ENCODE measurements at regions not wholly inside any gene's neighbourhood (a gene's known extent, or its start where the extent isn't known, plus 50 kb on each side); places are given as distances from the start of the nearest gene placed in this dataset.
A peak's percentile ranks its signal among the peaks of the same experiment; 100 is the strongest.

- peak; percentile 94 for DNase-seq (ENCODE audit: low read depth)
Observed at GRCh38 chr18:22467760-22468553, 50.2 kb upstream of the CTAGE1 start.

- DNase-seq (ENCODE audit: low read depth) = no peak
Observed at GRCh38 chr18:22468554-22468891, 50.8 kb upstream of the CTAGE1 start.

- no peak for DNase-seq (ENCODE audit: low read depth)
Observed at GRCh38 chr18:22469061-22469734, 51.5 kb upstream of the CTAGE1 start.

GRCh38 chr18:22469926-22470247 lies 52.2 kb upstream of the CTAGE1 start:
- DNase-seq (ENCODE audit: low read depth) = no peak

- DNase-seq (ENCODE audit: low read depth) = peak; percentile 77
Observed at GRCh38 chr18:22470248-22471235, 52.8 kb upstream of the CTAGE1 start.

- DNase-seq (ENCODE audit: low read depth) = peak; percentile 32
Observed at GRCh38 chr18:22471546-22472131, 53.9 kb upstream of the CTAGE1 start.

- DNase-seq (ENCODE audit: low read depth) = no peak
Observed at GRCh38 chr18:22473366-22473765, 55.7 kb upstream of the CTAGE1 start.

GRCh38 chr18:22475426-22476100 lies 57.8 kb upstream of the CTAGE1 start:
- DNase-seq (ENCODE audit: low read depth) = no peak

- DNase-seq (ENCODE audit: low read depth) = no peak
Observed at GRCh38 chr18:22477222-22477621, 59.5 kb upstream of the CTAGE1 start.

- no peak for DNase-seq (ENCODE audit: low read depth)
Observed at GRCh38 chr18:22482948-22483347, 65.2 kb upstream of the CTAGE1 start.

GRCh38 chr18:22483407-22483806 lies 65.7 kb upstream of the CTAGE1 start:
- DNase-seq (ENCODE audit: low read depth) = no peak

- no peak for DNase-seq (ENCODE audit: low read depth)
Observed at GRCh38 chr18:22484471-22484870, 66.8 kb upstream of the CTAGE1 start.

GRCh38 chr18:22485808-22486244 lies 68.1 kb upstream of the CTAGE1 start:
- DNase-seq (ENCODE audit: low read depth) = no peak

GRCh38 chr18:22486667-22487066 lies 69.0 kb upstream of the CTAGE1 start:
- DNase-seq (ENCODE audit: low read depth) = no peak

- no peak for DNase-seq (ENCODE audit: low read depth)
Observed at GRCh38 chr18:22488554-22488953, 70.8 kb upstream of the CTAGE1 start.

- no peak for DNase-seq (ENCODE audit: low read depth)
Observed at GRCh38 chr18:22489704-22490103, 72.0 kb upstream of the CTAGE1 start.

GRCh38 chr18:22490429-22490846 lies 72.7 kb upstream of the CTAGE1 start:
- DNase-seq (ENCODE audit: low read depth) = no peak

GRCh38 chr18:22493255-22493654 lies 75.5 kb upstream of the CTAGE1 start:
- DNase-seq (ENCODE audit: low read depth) = no peak

GRCh38 chr18:22493940-22494339 lies 76.2 kb upstream of the CTAGE1 start:
- no peak for DNase-seq (ENCODE audit: low read depth)

GRCh38 chr18:22494771-22495170 lies 77.1 kb upstream of the CTAGE1 start:
- no peak for DNase-seq (ENCODE audit: low read depth)

- DNase-seq (ENCODE audit: low read depth) = no peak
Observed at GRCh38 chr18:22499421-22499820, 81.7 kb upstream of the CTAGE1 start.

Data from Daoy (cell line).